Renal cortex interstitium (tissue), 11 donors: ENCODE measurements at regions not wholly inside any gene's neighbourhood (a gene's known extent, or its start where the extent isn't known, plus 50 kb on each side); places are given as distances from the start of the nearest gene placed in this dataset.

ENCODE experiments used
- DNase-seq, 11 donors: peaks; one replicate each; pipeline ENCODE4 v3.0.0-alpha.2; 2013; ENCODE audit warnings: low read depth in 9 of 11, low spot score in 4 of 11; ENCODE audit errors: extremely low read depth in 1 of 11

DNA sequence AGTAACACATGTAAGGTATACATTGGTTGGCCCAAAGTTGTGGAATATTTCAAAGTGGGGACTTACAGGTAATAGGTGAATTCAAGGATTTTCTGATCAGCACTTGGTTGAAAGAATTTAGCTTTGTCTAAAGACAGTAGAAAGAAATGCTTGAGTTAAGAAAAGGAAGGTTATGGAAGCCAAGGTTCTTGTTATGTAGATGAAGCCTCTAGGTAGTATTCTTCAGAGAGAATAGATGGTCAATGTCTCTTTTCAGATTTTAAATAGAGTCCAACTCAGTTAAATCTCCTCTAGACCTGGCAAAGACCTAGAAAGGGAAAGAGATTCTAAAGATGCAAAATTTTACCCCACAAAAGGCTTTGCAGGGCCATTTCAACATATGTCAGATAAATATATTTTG lies 157.4 kb downstream of the ANKRD30B start:
- no peak for DNase-seq

GRCh38 chr18:14905979-14906378 lies 158.0 kb downstream of the ANKRD30B start:
- DNase-seq: no peak

DNA sequence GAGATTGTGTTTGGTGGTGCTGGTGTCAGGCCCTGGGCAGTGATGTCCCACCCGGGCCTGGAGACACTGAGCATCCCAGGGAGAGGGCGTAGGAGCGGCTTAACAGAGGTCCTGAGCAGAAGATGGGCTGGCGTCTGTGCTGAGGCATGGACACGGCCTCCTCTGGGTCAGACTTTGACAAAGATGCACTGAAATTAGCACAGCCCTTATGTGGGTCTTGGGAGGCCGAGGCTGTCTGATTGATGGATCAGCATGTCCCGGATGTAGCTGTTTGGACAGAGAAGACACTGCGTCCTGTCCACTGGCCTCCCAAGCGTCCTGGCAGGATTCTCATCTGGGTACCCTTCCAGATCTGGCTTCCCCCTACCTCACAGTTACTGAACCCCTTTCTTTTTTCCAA lies 159.4 kb downstream of the ANKRD30B start:
- DNase-seq: no peak

GRCh38 chr18:14908541-14908940 lies 160.6 kb downstream of the ANKRD30B start:
- DNase-seq: no peak

- no peak for DNase-seq
Observed at GRCh38 chr18:14912967-14913366, 165.0 kb downstream of the ANKRD30B start.

DNA sequence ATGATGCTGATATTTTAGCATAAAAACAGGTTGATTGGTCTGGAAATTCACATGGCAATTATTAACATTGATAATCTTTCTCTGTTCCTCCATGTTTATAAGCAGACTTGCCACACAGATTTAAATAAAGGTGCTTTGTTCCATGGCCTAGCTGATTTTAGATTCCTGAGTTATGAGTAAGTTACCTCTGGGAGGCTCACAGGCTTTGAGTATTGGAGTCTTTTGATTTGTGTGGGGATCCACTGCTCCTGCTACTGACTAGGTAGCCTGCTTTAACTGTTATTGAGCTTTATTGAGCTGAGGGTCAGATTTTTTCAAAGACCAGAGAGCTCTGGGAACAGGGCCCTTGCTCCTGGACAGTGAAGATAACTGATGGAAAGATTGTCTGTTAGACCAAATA lies 166.1 kb downstream of the ANKRD30B start:
- no peak for DNase-seq

DNA sequence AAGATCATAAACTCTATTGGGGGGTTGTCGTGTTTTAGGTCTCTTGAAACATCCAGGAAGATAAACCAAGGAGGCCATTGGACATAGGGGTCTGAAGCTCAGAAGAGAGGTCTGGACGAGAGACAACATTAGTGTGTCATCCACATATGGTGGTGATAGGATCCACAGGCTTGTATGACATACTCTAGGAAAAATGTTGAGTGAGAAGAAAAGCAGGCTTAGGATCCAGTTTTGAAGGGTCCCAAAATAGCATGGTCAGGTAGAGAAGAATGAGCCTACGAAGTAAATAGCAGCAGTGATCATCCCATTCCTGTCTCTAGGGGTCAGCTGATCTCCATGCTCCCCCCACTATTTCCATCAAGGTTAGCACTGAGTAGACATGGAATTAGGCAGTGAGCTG lies 166.8 kb downstream of the ANKRD30B start:
- no peak for DNase-seq

GRCh38 chr18:14916181-14916580 lies 168.2 kb downstream of the ANKRD30B start:
- no peak for DNase-seq

DNA sequence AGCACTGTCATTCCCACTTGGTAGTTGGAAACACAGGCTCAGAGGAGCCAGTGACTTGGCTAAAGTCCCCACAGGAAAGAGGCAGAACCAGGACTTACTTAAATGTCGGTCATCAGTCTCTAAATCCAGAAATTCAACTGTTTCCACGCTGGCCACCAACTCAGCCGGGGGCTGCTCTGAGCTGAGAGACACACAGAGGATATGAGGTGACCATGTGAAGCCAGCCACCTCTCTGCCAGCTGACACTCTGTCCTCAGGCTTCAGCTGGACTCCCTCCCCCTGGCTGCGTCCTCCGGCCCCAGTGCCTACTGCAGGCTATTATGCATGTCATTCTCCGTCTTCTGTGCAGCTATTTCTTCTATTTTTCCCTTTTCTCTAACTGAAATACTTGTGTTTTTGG lies 168.9 kb downstream of the ANKRD30B start:
- DNase-seq: no peak

- DNase-seq: no peak
Observed at GRCh38 chr18:14917311-14917710, 169.3 kb downstream of the ANKRD30B start.

DNA sequence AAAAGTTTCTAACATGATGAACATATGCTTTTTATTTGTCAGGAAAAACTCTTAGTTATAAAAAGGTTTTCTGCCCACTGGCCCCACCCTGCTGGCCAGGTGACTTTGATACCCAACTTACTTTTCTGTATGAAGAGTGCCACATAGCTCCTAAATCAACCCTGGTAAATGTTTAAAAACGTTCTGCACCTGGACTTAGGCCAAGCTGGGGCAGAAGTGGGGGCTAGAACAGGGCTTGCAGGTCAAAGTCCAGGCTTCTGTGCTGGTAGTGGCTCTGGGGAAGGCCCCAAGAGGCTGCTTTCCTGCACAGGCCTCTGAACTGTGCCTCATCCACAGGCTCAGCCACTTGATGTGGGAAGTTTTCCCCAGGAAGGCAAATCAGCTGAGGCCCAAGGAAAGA lies 171.7 kb downstream of the ANKRD30B start:
- no peak for DNase-seq

DNA sequence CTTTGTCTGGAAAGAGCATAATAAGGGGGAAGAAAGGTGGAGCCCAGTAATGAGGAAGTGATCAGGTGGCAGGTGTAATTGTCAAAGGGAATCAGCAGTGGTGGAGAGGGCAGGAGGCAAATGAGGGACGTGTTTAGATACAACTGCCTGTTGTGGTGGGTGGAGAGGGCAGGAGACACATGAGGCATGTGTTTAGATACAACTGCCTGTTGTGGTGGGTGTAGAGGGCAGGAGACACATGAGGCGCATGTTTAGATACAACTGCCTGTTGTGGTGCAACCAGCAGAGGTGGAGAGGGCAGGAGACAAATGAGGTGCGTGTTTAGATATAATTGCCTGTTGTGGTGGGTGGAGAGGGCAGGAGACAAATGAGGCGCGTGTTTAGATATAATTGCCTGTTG lies 173.1 kb downstream of the ANKRD30B start:
- no peak for DNase-seq

DNA sequence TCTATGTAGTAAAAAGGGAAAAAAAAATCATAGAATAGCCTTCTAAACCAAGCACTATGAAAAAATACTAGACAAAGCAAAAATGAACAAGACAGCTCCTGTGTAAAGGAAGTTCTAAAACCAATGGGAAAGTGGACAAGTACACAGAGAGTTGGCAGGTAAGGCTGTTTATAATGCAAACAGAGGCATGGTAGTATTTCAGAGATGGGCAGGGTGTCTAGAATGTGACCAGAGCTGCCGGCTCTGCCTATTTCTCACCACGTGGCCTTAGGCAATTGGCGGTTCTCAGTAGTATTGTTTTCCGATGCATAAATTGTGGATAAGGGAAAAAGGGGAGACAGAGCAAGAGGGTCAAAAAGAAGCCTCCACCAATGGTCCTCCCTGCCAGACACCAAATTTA lies 173.6 kb downstream of the ANKRD30B start:
- no peak for DNase-seq

GRCh38 chr18:14922031-14922430 lies 174.1 kb downstream of the ANKRD30B start:
- DNase-seq: no peak

GRCh38 chr18:14922965-14923565 lies 175.1 kb downstream of the ANKRD30B start:
- no peak for DNase-seq

- no peak for DNase-seq
Observed at GRCh38 chr18:14924226-14924625, 176.3 kb downstream of the ANKRD30B start.

GRCh38 chr18:14925281-14925709 lies 177.3 kb downstream of the ANKRD30B start:
- no peak for DNase-seq

DNA sequence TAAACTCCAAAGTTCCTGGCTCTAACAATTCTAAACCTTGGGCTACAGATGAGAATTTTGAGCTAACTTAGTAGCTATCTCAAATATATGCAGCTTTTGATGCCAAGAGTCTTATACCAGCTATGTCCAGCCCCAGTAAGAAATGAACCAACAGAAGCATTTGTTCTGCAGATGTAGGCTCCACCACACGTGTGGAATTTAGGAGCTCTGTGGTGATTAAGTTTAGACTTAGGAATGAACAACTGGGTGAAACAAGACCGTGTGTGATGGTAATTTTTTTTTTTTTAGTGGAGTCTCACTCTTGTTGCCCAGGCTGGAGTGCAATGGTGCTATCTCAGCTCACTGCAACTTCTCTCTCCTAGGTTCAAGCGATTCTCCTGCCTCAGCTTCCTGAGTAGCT lies 179.7 kb downstream of the ANKRD30B start:
- no peak for DNase-seq

- no peak for DNase-seq
Observed at GRCh38 chr18:14928396-14928795, 180.4 kb downstream of the ANKRD30B start.

DNA sequence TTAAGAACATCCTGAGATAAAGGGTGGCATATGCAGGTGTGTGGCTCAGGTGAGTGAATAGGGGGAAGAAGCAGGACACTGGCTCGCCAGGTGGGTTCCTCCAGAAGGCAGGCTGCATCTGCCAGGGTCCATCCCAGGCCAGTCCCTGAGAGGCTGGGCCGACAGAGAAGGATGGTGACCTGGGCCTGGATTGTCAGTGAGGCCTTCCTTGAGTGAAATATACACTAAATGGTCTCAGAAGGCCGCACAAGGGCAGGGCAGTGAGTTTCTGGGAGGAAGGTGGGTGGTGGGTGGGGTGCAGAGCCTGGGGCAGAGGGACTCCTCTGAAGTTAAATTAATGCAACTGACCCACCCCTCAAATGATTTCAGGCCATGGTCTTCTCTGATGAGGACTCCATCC lies 182.1 kb downstream of the ANKRD30B start:
- DNase-seq: no peak

GRCh38 chr18:14930576-14930975 lies 182.6 kb downstream of the ANKRD30B start:
- DNase-seq: no peak
